Esophagus muscularis mucosa (tissue), 4 donors: ENCODE measurements at regions not wholly inside any gene's neighbourhood (a gene's known extent, or its start where the extent isn't known, plus 50 kb on each side); places are given as distances from the start of the nearest gene placed in this dataset.

Experiments
- DNase-seq: peaks from one replicate; pipeline ENCODE4 v3.0.0-alpha.2; 2017; ENCODE audit errors: extremely low spot score
- H3K27ac ChIP-seq, 4 donors: fragments of 200-600 bp; sonication (generic); replicated peaks in 1 of 4; 1 replicate in 3 of 4; 2 replicates in 1 of 4; pipeline ENCODE4 v1.5.1; 2016 to 2019; ENCODE audit warnings: mild to moderate bottlenecking in 1 of 4
- H3K27me3 ChIP-seq, 4 donors: fragments of 200-600 bp; sonication (generic); one replicate each; pipeline versions ENCODE4 v1.5.1 to v1.6.0; 2016 to 2019
- H3K36me3 ChIP-seq, 4 donors: fragments of 200-600 bp; sonication (generic); one replicate each; pipeline ENCODE4 v1.5.1; 2016 to 2019
- H3K4me1 ChIP-seq, 4 donors: fragments of 200-600 bp; sonication (generic); one replicate each; pipeline ENCODE4 v1.5.1; 2016 to 2019
- H3K4me3 ChIP-seq, 4 donors: fragments of 200-600 bp; sonication (generic); 1 replicate in 2 of 4; 2 replicates in 2 of 4; pipeline ENCODE4 v1.5.1; 2016 to 2019; ENCODE audit warnings: mild to moderate bottlenecking in 4 of 4, moderate library complexity in 1 of 4
- H3K9me3 ChIP-seq, 4 donors: fragments of 200-600 bp; sonication (generic); 1 replicate in 3 of 4; 2 replicates in 1 of 4; pipeline ENCODE4 v1.5.1; 2016 to 2019
- CTCF ChIP-seq, 3 experiments: fragments of 200-600 bp in 2 of 3; fragments of 450-650 bp in 1 of 3; sonication (generic) in 2 of 3; IDR thresholded peaks; one replicate each; pipeline ENCODE4 v1.5.1; 2017 to 2019; ENCODE audit warnings: antibody characterized with exemption in 3 of 3, mild to moderate bottlenecking in 2 of 3, moderate library complexity in 1 of 3
- EP300 ChIP-seq: sonication (generic); formaldehyde crosslinking; IDR thresholded peaks from one replicate; pipeline ENCODE4 v1.6.1; 2017; ENCODE audit warnings: antibody characterized with exemption
- POLR2A ChIP-seq: fragments of 450-650 bp; IDR thresholded peaks from one replicate; pipeline ENCODE4 v1.6.1; 2017; ENCODE audit warnings: antibody characterized with exemption, moderate library complexity, mild to moderate bottlenecking, low read depth
- POLR2AphosphoS5 ChIP-seq, 2 donors: sonication (generic); formaldehyde crosslinking; IDR thresholded peaks; one replicate each; pipeline ENCODE4 v1.6.1; 2017; ENCODE audit warnings: antibody characterized with exemption in 2 of 2
- WGBS: methylation state at CpG from one replicate; pipeline ENCODE4 v1.1.5; 2018; 5-methylcytosine and 5-hydroxymethylcytosine counted together
- intact Hi-C: fragments of 100-400 bp; cut with DNase I; formaldehyde crosslinking; loops from one replicate; pipeline ENCODE4 v1.15.1; 2023

GRCh38 chr12:28709986-28710685, 438.9 kb upstream of the FAR2 start:
- peaks cover 0 to 5% (median 0%) of the 10 kb centered on the region in 4 donors for H3K4me1 ChIP-seq
- intact Hi-C loops = no loop called here
- H3K27ac ChIP-seq = no peak overlapping the region
- H3K27me3 ChIP-seq = no peaks in the 10 kb centered on the region
- H3K4me3 ChIP-seq = no peak overlapping the region
- H3K9me3 ChIP-seq = no peaks in the 10 kb centered on the region
- 86% methylated on average over 4 of the region's 4 CpGs for WGBS
- TF ChIP-seq CTCF (IDR thresholded peaks at IDR 0.05) (no peak), POLR2AphosphoS5 (IDR thresholded peaks at IDR 0.05) (no peak), POLR2A (no peak), EP300 (no peak)
- DNase-seq = no peak
- H3K36me3 ChIP-seq = no peaks in the 10 kb centered on the region

GRCh38 chr12:28710882-28711281, 438.2 kb upstream of the FAR2 start:
- no peak for DNase-seq
- Histone ChIP-seq H3K9me3 (no peaks in the 10 kb centered on the region), H3K36me3 (no peaks in the 10 kb centered on the region), H3K4me3 (no peak overlapping the region), H3K4me1 (peaks cover 0 to 5% (median 0%) of the 10 kb centered on the region in 4 donors), H3K27ac (no peak overlapping the region), H3K27me3 (no peaks in the 10 kb centered on the region)
- WGBS = 78% methylated on average over 1 of the region's 1 CpG
- TF ChIP-seq POLR2AphosphoS5 (IDR thresholded peaks at IDR 0.05) = no peak
- TF ChIP-seq POLR2A = no peak
- no peak for TF ChIP-seq EP300
- TF ChIP-seq CTCF (IDR thresholded peaks at IDR 0.05) = no peak
- intact Hi-C loops = no loop called here

GRCh38 chr12:28711421-28711820, 437.7 kb upstream of the FAR2 start:
- Histone ChIP-seq H3K9me3 (no peaks in the 10 kb centered on the region), H3K36me3 (no peaks in the 10 kb centered on the region), H3K27me3 (no peaks in the 10 kb centered on the region), H3K27ac (no peak overlapping the region), H3K4me3 (no peak overlapping the region), H3K4me1 (peaks cover 0 to 5% (median 0%) of the 10 kb centered on the region in 4 donors)
- WGBS = 85% methylated on average over 1 of the region's 1 CpG
- no peak for TF ChIP-seq POLR2AphosphoS5 (IDR thresholded peaks at IDR 0.05)
- no peak for TF ChIP-seq CTCF (IDR thresholded peaks at IDR 0.05)
- no peak for TF ChIP-seq POLR2A
- TF ChIP-seq EP300 = no peak
- DNase-seq = no peak
- intact Hi-C loops = no loop called here

- no peak overlapping the region for H3K4me3 ChIP-seq
- no peaks in the 10 kb centered on the region for H3K9me3 ChIP-seq
- no peaks in the 10 kb centered on the region for H3K4me1 ChIP-seq
- no peak for DNase-seq
- TF ChIP-seq POLR2A (no peak), POLR2AphosphoS5 (IDR thresholded peaks at IDR 0.05) (no peak), EP300 (no peak), CTCF (IDR thresholded peaks at IDR 0.05) (no peak)
- no peaks in the 10 kb centered on the region for H3K36me3 ChIP-seq
- intact Hi-C loops = no loop called here
- no peaks in the 10 kb centered on the region for H3K27me3 ChIP-seq
- H3K27ac ChIP-seq = no peak overlapping the region
Measured at GRCh38 chr12:28742791-28743190, 406.3 kb upstream of the FAR2 start.

GRCh38 chr12:28746734-28747325, 402.2 kb upstream of the FAR2 start:
- WGBS = 86% methylated on average over 3 of the region's 3 CpGs

More at GRCh38 chr12:28746734-28747325, 402.2 kb upstream of the FAR2 start:
- DNase-seq = no peak
- Histone ChIP-seq H3K4me1 (no peaks in the 10 kb centered on the region), H3K27me3 (no peaks in the 10 kb centered on the region), H3K27ac (no peak overlapping the region), H3K4me3 (no peak overlapping the region), H3K36me3 (no peaks in the 10 kb centered on the region), H3K9me3 (no peaks in the 10 kb centered on the region)
- TF ChIP-seq EP300 (no peak), POLR2A (no peak), POLR2AphosphoS5 (IDR thresholded peaks at IDR 0.05) (no peak), CTCF (IDR thresholded peaks at IDR 0.05) (no peak)
- intact Hi-C loops = no loop called here
